Left ventricle myocardium inferior (tissue), 1 donor: ENCODE measurements at regions not wholly inside any gene's neighbourhood (a gene's known extent, or its start where the extent isn't known, plus 50 kb on each side); places are given as distances from the start of the nearest gene placed in this dataset.

Experiments
- DNase-seq: peaks from one replicate; pipeline ENCODE4 v3.0.0-alpha.2; 2020
- H3K27ac ChIP-seq: fragments of 200-600 bp; replicated peaks from 2 replicates; pipeline ENCODE4 v1.8.0; 2021
- H3K27me3 ChIP-seq: fragments of 200-600 bp; 2 replicates; pipeline ENCODE4 v1.8.0; 2021; ENCODE audit warnings: low read depth
- H3K36me3 ChIP-seq: fragments of 200-600 bp; 2 replicates; pipeline ENCODE4 v1.8.0; 2021
- H3K4me1 ChIP-seq: fragments of 200-600 bp; 2 replicates; pipeline ENCODE4 v1.8.0; 2021
- H3K4me3 ChIP-seq: fragments of 200-600 bp; 2 replicates; pipeline ENCODE4 v1.8.0; 2021; ENCODE audit warnings: mild to moderate bottlenecking, moderate library complexity
- H3K9me3 ChIP-seq: fragments of 200-600 bp; replicated peaks from 2 replicates; pipeline ENCODE4 v1.8.0; 2021
- CTCF ChIP-seq: fragments of 200-600 bp; IDR thresholded peaks from 2 replicates; pipeline ENCODE4 v1.8.0; 2021; ENCODE audit warnings: antibody characterized with exemption, mild to moderate bottlenecking, borderline replicate concordance
- intact Hi-C: fragments of 100-400 bp; cut with micrococcal nuclease; formaldehyde crosslinking; loops from one replicate; pipeline ENCODE4 v1.11.0; 2022
- donor health status: DM: no; HTN: yes; CAD: no; lungs with severe emphysema.

- H3K27ac ChIP-seq: no peak overlapping the region
- intact Hi-C loops: no loop called here
These were observed 183.0 kb upstream of the SFRP2 start for GRCh38 chr4:153971899-153972298.

GRCh38 chr4:153970169-153970568 is 181.3 kb upstream of the SFRP2 start:
- no peak for DNase-seq
- intact Hi-C loops: no loop called here
- no peak for TF ChIP-seq CTCF
- no peak overlapping the region for H3K4me3 ChIP-seq
- H3K4me1 ChIP-seq: no peaks in the 10 kb centered on the region
- H3K27ac ChIP-seq: no peak overlapping the region
- no peaks in the 10 kb centered on the region for H3K36me3 ChIP-seq
- H3K9me3 ChIP-seq: peaks cover 16% of the 10 kb centered on the region
- H3K27me3 ChIP-seq: no peaks in the 10 kb centered on the region

More at GRCh38 chr4:153971899-153972298, 183.0 kb upstream of the SFRP2 start:
- TF ChIP-seq CTCF: no peak
- DNase-seq: no peak
- H3K4me1 ChIP-seq: no peaks in the 10 kb centered on the region
- no peak overlapping the region for H3K4me3 ChIP-seq
- no peaks in the 10 kb centered on the region for H3K27me3 ChIP-seq
- no peaks in the 10 kb centered on the region for H3K36me3 ChIP-seq
- H3K9me3 ChIP-seq: peaks cover 25% of the 10 kb centered on the region

GRCh38 chr4:153969542-153969941 is 180.7 kb upstream of the SFRP2 start:
- H3K27me3 ChIP-seq: no peaks in the 10 kb centered on the region
- intact Hi-C loops: no loop called here
- H3K36me3 ChIP-seq: no peaks in the 10 kb centered on the region
- H3K4me3 ChIP-seq: no peak overlapping the region
- H3K9me3 ChIP-seq: peaks cover 10% of the 10 kb centered on the region
- no peaks in the 10 kb centered on the region for H3K4me1 ChIP-seq
- no peak for DNase-seq
- H3K27ac ChIP-seq: no peak overlapping the region
- no peak for TF ChIP-seq CTCF

GRCh38 chr4:153966641-153967040 is 177.8 kb upstream of the SFRP2 start:
- no peaks in the 10 kb centered on the region for H3K36me3 ChIP-seq
- no peaks in the 10 kb centered on the region for H3K9me3 ChIP-seq
- no peaks in the 10 kb centered on the region for H3K4me1 ChIP-seq
- no peak overlapping the region for H3K4me3 ChIP-seq
- no peak for DNase-seq
- no peaks in the 10 kb centered on the region for H3K27me3 ChIP-seq
- H3K27ac ChIP-seq: no peak overlapping the region
- no peak for TF ChIP-seq CTCF
- intact Hi-C loops: no loop called here

GRCh38 chr4:153963216-153963615 is 174.3 kb upstream of the SFRP2 start:
- Histone ChIP-seq H3K4me3 (no peak overlapping the region), H3K27me3 (no peaks in the 10 kb centered on the region), H3K4me1 (no peaks in the 10 kb centered on the region), H3K36me3 (no peaks in the 10 kb centered on the region), H3K27ac (no peak overlapping the region), H3K9me3 (peaks cover 12% of the 10 kb centered on the region)
- DNase-seq: no peak
- intact Hi-C loops: no loop called here
- no peak for TF ChIP-seq CTCF
